ENCODE measurements at regions not wholly inside any gene's neighbourhood (a gene's known extent, or its start where the extent isn't known, plus 50 kb on each side); places are given as distances from the start of the nearest gene placed in this dataset.
"Not testable (repeated sequence)": the region's sequence is repeated elsewhere in the genome, so short reads cannot be mapped to it uniquely, and the experiment has no call there.

DNA sequence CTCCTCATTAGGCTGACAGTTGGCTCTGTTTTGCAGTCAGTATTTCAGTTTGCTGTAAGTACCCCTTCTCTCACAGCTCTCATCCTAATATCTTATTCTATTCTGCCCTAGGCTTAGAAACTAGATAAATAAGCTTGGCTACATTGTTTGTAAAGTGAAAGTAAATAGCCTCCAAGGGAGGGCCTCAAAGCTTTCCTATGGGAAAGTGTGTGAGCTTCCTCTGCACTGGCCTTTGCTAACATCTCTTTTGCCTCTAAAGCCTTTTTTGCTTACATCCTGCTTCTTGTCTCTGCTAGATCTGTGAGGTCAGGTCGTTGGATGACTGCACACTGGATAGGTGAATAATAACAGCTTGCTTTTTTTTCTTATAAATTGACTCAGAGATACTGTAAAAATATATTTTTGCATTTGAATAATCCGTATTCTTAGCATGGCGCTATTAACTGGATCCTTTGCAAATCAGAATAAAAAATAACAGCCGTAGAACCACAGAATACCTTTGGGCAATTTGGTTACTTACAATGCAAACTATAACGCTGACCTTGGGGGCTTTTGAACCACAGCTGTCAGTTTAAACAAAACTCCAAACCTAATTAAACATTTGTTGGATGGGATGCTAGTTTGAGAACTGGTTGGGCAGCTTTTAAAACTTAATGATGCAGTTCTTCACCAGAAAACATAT, 55.1 kb downstream of the TTC6 start:
- DNase-seq, result no peak

DNA sequence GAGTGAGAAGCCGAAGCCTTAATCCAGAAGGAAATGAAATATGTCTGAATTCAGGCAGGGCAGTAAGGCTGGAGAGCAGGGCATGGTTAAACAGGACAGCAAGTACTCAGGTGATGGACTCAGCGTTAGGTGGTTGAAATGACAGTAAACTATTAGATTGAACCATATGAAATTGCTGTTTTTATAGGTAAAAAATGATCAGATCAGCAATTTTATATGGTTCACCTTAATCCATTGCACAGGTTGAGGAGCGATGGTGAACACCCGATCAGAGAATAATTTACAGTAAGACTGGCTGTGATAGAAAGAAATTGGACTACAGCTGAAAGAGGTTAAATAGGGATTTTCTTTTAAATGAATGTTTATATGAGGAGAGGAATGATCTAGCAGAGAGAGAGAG, 56.6 kb downstream of the TTC6 start:
- DNase-seq, result no peak

DNA sequence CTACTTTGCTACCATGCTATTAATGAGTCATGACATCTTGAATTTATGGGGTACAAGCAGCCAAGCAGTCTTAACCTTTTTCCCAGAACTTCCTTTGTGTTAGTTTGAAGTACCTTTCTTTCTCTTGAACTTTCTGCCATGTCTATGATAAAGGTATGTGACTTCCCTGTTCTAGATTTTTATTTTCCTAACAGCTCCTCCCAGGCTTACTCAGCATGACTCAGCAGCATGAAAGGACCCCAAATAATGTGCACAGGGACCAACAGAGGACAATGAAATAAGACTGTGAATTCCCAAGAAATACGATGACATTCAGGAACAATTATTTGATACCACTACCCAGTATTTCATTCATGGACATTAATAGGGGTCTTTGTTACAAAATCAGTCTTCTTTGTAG, 60.0 kb downstream of the TTC6 start:
- no peak for DNase-seq

DNA sequence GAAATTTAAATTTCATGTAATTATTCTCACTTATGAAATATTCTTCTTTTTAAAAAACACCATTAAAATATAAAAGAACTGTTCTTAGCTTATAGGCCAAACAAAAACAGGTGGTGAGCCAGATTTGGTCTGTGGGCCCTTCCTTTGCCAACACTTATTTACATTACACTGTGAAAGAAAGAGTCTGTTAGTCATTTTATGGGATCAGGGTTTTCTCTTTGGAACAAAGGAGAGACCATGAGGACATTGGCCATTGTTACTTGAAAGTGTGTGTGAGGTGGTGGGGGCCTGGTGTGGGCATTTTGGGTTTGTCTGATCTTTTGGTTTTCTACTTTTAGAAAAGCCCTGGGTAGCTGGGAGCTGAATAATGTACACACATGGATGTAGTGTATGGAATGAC, 62.7 kb downstream of the TTC6 start:
- no peak for DNase-seq

DNA sequence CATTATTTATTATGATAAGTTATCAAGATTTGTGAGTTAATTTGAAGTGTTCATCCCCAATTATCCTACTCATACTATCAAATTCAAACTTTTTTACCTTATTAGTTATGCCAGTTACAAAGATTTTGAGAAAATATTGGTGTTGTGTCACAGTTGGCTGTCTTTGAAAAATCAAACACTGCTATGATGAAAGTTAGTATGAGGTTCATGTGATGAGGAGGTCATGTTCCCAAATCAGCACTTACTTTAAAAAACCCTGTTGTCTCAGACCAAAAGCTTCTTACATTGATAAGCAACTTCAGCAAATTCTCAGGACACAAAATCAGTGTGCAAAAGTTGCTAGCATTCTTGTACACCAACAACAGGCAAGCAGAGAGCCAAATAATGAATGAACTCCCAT, 68.1 kb downstream of the TTC6 start:
- DNase-seq, result no peak

DNA sequence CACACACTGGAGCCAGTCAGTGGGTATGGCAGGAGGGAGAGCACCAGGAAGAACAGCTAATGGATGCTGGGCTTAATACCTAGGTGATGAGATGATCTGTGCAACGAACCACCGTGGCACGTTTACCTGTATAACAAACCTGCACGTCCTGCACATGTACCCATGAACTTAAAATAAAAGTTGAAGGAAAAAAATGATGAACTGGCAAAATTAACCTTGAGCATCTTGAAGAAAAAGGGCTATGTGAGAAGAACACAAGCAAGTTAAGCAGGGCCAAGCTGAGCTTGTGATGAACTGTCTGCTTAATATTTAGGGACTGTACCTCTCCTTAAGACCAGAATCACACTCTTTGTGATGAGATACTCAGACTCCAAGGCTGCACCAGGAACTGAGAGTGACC, 70.0 kb downstream of the TTC6 start:
- DNase-seq, result no peak

DNA sequence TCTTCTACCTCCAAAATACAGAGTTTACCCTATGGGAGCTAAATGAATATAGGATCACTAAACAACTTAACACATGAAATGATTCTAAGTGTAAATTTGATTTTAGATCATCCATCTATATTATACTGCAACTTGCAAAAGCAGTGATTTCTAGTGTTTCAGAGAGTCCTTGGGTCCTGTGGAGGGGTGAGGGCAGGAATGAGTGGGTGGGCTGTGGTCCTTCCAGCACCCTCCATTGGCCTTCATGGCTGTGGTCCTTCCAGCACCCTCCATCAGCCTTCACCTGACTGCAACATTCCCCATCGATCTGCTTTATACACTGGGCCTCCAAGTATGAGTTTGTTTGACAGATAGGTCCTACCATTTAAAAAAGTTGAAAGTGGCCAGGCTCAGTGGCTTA, 70.5 kb downstream of the TTC6 start:
- no peak for DNase-seq

DNA sequence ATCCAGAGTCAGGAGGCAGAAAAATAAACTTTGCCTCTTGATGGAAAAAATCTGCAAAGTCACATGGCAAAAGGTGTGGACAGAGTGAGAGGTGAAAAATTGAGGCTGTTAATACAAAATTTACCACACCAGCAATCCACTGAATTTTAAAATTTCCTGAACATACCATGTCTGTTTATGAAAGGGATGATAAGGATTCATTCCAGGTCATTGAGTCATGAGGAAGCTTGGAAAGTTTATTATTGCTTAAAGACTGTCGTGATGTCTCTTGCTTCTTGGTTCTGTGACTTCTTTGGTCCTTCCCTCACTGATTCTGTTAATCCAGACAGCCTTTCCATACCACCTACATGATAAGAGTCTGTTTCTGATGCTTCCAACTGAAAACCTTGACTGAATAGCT, 73.2 kb downstream of the TTC6 start:
- no peak for DNase-seq

DNA sequence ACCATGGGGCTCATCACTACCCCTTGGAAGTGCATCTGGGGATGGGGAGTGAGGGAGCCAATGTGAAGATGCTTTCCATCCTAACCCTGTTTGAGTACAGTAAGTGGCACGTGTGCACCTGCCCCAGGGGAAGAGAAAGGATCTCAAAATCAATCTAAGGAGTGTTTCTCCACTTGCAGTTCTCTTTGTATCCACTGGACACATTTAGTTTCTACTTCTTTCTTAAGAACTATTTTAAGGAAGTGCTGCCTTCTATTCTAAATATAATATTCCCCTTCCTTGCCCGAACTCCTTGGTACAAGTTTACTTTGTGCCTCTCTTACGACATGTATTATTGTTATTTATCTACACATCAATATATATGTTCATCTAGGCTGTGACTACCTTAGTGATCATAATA, 73.8 kb downstream of the TTC6 start:
- no peak for DNase-seq

DNA sequence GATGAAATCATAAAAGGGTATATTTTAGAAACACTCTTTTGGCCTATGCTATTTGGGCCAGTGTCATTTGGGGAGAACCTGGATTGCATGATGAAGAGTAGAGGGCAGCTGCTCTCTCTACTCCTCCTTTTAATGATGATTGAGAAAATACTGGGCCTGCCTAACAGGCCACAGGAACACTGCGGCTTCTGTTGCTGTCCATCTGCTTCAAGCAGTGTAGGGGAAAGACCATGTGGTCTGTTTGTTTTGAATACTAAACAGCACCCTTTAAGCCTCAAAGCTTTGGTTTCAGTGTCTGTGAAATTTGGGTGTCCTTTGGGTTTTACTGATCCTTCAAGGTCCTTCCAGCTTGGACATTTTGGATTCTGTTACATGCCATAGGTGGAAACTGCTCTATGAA, 78.0 kb downstream of the TTC6 start:
- DNase-seq, result no peak

DNA sequence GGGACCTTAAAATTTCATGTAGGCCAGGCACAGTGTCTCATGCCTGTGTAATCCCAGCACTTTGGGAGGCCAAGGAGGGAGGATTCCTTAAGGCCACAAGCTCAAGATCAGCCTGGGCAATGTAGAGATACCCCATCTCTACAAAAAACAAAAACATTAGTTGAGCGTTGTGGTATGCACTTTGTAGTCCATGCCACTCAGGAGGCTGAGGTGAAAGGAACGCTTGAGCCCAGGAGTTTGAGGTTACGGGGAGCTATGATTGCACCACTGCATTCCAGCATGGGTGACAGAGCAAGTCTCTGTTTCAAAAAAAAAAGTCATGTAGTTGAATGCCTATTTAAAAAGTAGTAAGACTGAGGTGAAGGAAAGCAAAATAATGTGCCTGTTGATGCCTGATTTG, 83.5 kb downstream of the TTC6 start:
- DNase-seq, result no peak

DNA sequence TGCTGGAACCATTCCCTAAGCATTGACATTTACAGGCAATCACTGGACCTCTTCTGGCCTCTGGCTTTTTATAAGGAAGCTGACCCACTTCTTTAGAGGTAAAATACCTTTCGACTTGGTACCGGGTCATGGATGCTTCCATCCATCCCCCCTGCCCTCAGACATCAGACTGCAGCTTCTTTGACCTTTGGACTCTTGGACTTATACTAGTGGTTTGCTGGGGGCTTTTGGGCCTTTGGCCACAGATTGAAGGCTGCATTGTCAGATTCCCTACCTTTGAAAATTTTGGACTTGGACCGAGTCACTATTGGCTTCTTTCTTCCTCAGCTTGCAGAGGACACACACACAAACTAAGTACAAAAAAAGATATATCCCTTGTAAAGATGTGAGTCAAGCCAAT, 86.1 kb downstream of the TTC6 start:
- no peak for DNase-seq

DNA sequence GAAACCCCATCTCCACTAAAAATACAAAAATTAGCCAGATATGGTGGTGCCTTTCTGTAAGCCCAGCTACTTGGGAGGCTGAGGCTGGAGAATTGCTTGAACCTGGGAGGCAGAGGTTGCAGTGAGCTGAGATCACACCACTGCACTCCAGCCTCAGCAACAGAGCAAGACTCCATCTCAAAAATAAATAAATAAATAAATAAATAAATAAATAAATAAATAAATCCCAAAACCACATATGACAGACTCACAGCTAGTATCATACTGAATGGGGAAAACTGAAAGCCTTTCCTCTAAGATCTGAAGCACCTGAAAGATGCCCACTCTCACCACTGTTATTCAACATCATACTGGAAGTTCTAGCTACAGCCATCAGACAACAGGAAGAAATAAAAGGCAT, 97.3 kb downstream of the TTC6 start:
- DNase-seq, result not testable (repeated sequence)

DNA sequence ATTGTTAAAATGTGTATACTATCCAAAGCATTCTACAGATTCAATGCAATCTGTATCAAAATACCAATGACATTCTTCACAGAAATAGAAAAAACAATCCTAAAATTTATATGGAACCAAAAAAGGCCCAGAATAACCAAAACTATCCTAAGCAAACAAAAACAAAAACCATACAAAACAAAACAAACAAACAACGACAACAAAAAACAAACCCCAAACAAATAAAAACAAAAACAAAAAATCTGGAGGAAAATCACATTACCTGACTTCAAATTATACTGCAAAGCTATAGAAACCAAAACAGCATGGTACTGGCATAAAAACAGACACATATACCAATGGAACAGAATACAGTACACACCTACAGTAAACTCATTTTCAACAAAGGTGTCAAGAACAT, 98.0 kb downstream of the TTC6 start:
- not testable (repeated sequence) for DNase-seq

DNA sequence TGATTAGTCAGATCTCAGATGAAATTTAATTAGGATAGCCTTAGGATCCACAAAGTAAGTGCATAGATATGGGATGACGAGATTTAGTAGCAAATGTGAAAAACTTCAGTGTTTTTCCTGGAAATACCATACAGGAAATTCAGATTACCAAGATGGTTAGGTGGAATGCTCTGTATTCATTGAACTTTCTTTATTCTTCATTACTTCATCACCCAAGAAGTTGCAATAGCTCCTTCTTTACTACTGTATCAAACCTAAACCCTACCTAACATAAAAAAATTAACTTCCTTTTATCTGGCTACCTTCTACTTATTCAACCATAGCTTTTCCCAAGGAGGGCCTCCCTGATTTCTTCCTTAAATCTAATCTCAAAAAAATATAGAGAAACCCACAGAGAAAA, 100.4 kb downstream of the TTC6 start:
- no peak for DNase-seq

DNA sequence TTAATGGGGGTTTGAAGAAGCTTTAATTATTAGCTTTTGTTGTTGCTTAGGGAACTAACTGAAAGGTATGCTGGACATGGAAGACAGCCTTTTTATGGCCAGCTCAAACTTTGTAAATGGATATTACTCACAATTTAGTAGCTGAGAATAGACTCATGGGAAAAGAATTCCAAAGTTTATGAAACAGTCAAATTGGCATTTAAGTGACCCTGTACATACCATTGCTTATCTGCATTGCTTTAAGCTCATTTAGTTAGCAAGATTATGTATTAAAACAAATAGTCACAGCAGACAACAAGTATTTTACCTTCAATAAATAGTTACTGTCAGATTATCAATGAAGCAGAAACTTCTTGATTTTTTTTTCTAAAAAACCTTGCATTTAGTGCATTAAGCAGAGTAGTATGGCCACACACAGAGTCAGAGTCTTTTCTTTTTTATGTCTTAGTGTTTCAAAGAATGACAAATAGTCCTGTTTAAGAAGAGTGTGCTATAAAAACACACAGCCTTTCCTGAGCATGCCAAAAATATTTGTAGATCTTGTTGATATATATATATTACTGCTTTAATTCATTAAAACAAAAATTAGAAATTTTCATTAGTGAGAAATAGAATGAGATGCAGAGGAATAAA, 102.2 kb downstream of the TTC6 start:
- DNase-seq, result no peak

DNA sequence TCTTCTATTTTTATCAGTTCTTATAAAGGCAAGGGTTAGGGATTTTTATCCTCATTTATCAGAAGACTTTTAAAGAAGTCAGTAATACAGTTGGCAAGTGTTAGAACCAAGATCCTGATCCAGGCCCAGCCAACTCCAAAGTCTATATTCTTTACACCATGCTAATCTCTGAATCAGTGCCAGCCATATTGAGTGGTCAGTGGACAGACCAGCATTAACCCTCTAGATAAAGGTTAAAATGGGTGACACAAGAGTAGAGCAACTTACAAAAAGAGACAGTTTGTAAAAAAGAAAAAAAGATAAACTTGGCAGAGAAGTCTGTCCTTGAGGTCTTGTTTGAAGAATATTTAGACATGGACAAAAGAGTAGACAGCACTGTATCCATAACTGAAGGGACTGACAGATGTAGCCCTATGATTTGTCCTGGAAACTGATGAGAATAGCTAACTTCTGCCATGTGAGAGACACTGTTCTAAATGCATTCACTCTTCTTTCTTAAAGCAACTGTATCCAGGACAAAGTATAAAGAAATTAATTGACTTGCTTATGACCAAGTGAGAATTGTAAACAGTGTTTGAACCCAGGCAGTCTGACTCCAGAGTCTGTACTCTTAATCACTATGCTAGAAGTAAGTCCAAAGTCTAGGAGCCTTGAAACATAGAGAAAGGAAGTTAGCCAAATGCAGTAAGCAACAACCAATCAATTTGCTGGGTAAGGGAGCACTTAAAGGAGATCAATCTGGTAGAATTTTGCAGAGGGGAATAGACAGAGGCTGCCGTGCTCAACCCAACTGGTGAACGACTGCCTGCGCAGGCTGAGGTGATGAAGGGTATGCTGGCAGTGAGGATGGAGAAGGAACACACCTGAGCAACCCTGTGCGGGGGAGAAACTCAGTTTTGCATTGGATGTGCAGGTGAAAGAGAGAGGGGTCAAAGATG, 103.7 kb downstream of the TTC6 start:
- no peak for DNase-seq

DNA sequence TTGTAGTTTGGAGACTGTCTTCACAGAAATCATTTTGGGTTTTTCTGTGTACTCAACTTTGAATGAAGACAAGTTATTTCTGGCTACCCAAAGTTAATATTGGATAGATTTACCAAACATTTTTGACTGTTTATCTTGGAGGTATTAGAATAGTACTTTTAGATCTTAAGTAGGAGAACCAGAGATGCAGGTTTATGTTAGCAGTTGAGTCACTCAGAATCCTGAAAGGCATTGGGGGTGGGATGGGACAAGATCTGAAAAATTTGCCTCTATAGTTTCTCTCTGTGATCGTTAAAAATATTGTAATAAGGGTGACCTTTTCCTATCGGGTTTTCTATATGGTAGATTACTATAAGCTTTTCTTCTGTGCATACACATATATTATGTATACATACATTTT, 112.3 kb downstream of the TTC6 start:
- DNase-seq, result no peak

DNA sequence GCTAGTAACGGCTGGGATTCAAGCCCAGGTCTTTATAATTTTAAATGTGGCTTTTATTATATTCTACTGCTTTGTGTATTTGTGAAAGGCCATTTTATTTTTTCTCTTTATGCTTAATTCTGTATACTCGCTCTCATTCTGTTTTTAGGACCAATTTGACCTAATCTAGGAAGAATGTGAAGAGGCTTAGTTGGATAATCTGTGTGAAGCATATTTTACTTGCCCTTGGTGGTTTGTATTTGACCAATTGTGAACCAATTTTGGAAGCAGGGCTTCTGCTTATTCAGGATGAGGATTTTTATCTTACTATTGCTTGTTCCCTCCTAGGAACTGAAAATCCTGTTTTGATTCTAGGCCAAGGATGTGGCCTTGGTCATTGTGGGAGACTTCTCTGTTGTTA, 113.1 kb downstream of the TTC6 start:
- DNase-seq, result no peak

DNA sequence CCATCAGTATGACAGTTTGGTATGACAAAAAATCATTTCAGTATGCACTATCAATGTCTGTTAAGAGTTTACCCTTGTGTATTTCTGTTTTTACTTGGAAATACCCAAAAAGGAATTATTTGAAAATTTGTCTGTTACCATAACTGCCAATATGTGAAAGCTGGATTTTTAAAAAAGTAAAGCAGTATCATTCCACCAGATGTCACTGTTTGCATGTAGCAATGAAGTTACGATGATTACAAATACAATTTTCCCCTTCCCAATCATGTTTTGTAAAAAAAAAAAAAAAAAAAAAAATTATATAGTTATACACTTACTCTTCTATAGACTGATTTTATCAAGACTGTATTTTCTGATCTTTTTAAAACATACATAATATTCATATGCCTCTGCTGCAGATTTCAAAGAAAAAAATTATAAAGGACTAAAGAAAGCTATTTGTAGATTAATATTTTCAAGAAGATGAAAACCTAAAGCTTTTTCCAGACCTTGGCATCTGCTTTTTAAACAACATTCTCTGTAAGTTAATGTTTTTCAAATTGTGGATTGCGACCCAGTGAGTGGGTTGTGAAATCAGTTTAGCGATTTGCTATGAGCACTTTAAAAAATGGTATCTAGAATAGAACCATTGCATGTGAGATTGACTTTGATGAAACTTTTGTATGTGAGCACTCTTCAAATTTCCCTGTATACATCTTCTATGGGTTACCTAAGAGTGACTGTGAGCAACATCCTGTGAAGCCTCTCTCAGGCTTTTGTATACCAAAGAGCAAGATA, 114.2 kb downstream of the TTC6 start:
- no peak for DNase-seq

DNA sequence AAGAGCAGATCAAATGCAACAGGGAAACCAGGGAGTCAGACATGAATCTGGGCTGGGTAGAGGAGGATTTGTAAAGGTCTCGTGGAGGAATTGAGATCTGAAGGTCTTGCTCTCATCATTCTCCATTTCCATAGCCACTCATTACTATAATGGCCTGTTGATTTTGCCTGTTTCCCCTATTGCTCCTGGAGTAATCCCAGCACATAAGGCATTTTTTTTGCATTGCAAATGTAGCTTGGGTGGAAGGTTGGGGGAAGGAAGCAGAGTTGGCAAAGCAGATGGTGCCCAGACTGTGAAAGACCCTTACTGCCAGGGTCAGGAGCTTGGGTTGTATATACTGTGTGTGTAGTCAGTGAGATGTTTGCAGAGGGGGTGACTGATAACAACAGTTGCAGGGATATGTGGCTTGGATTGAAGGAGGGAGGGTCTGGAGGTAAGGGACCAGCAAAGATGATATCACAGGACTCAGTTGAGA, 116.0 kb downstream of the TTC6 start:
- no peak for DNase-seq

DNA sequence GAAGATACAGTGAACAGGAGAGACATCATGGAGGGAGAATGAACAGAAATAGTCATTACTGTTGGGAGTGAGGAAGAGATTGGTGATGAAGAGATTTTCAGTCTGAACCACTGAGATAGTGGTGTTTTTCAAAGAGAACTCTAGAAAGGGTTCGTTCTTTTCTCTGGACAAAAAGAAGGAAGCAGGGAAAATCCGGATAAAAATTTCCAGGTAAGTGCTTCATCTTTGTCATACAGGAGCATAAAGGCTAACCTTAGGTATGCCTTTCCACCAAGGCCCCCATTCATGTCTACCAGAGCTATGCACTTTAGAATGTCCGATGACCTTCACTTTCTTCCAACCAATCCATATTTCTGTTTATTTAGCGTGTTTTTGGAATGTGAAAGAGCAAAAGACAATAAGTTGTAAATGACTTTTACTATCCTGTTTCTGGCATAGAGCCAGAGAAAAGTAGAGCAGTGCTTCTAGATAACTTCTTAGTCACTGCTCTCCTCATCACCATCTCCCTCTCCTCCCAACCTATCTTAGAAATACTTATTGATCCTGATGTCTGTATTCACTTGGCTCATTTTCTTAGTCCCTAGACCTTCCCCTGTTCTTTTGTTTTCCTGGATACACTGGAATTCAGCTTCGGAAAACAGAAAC, 116.5 kb downstream of the TTC6 start:
- no peak for DNase-seq

DNA sequence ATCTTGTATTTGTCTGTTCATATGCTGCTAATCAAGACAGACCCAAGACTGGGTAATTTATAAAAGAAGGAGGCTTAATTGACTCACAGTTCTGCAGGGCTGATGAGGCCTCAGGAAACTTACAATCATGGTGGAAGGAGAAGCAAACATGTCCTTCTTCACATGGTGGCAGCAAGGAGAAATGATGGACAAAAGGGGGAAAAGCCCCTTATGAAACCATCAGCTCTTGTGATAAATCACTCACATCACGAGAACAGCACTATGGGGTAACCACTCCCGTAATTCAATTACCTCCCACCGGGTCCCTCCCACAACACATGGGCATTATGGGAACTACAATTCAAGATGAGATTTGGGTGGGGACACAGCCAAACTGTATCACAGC, 117.0 kb downstream of the TTC6 start:
- DNase-seq, result not testable (repeated sequence)
